ENCODE measurements at regions not wholly inside any gene's neighbourhood (a gene's known extent, or its start where the extent isn't known, plus 50 kb on each side); places are given as distances from the start of the nearest gene placed in this dataset.

- ATAC-seq, result no peak
- TF ChIP-seq ZFP30 (CRISPR knock-in tag; IDR thresholded peaks at IDR 0.05) (no peak), ISL1 (CRISPR knock-in tag; IDR thresholded peaks at IDR 0.05) (no peak), TCF4 (CRISPR knock-in tag; IDR thresholded peaks at IDR 0.05; ENCODE audit: borderline replicate concordance) (no peak), SNAI2 (CRISPR knock-in tag; IDR thresholded peaks at IDR 0.05) (no peak), ZNF70 (CRISPR knock-in tag; IDR thresholded peaks at IDR 0.05) (no peak), PATZ1 (CRISPR knock-in tag; IDR thresholded peaks at IDR 0.05; ENCODE audit: borderline replicate concordance) (no peak), CSDC2 (CRISPR knock-in tag; IDR thresholded peaks at IDR 0.05) (no peak), ZFP3 (CRISPR knock-in tag; IDR thresholded peaks at IDR 0.05) (no peak), TSHZ2 (CRISPR knock-in tag; IDR thresholded peaks at IDR 0.05) (no peak), ARNTL (CRISPR knock-in tag; IDR thresholded peaks at IDR 0.05; ENCODE audit: borderline replicate concordance, low read depth) (no peak), ZNF565 (CRISPR knock-in tag; conservative IDR thresholded peaks at IDR 0.05; ENCODE audit: low read depth) (no peak), CREB5 (CRISPR knock-in tag; IDR thresholded peaks at IDR 0.05; ENCODE audit: low read depth) (no peak), ZC3H10 (CRISPR knock-in tag; IDR thresholded peaks at IDR 0.05) (no peak), GLIS3 (CRISPR knock-in tag; IDR thresholded peaks at IDR 0.05) (no peak), CSRNP3 (CRISPR knock-in tag; IDR thresholded peaks at IDR 0.05) (no peak), POU6F1 (CRISPR knock-in tag; IDR thresholded peaks at IDR 0.05; ENCODE audit: borderline replicate concordance, low read depth) (no peak), OSR1 (CRISPR knock-in tag; IDR thresholded peaks at IDR 0.05) (no peak), BACH2 (CRISPR knock-in tag; IDR thresholded peaks at IDR 0.05; ENCODE audit: borderline replicate concordance) (no peak), PPARA (CRISPR knock-in tag; IDR thresholded peaks at IDR 0.05; ENCODE audit: borderline replicate concordance) (no peak)
Measured at GRCh38 chr20:60115451-60115850, 157.2 kb downstream of the CDH26 start.

GRCh38 chr20:60116128-60116909 lies 158.1 kb downstream of the CDH26 start:
- ATAC-seq, result no peak
- TF ChIP-seq ZNF70 (CRISPR knock-in tag; IDR thresholded peaks at IDR 0.05) (no peak), TSHZ2 (CRISPR knock-in tag; IDR thresholded peaks at IDR 0.05) (no peak), RARB (CRISPR knock-in tag; IDR thresholded peaks at IDR 0.05) (no peak), ZFP30 (CRISPR knock-in tag; IDR thresholded peaks at IDR 0.05) (no peak), GLIS3 (CRISPR knock-in tag; IDR thresholded peaks at IDR 0.05) (no peak), CSDC2 (CRISPR knock-in tag; IDR thresholded peaks at IDR 0.05) (no peak), CREB5 (CRISPR knock-in tag; IDR thresholded peaks at IDR 0.05; ENCODE audit: low read depth) (no peak), ZFP3 (CRISPR knock-in tag; IDR thresholded peaks at IDR 0.05) (no peak), ARNTL (CRISPR knock-in tag; IDR thresholded peaks at IDR 0.05; ENCODE audit: borderline replicate concordance, low read depth) (no peak), CSRNP3 (CRISPR knock-in tag; IDR thresholded peaks at IDR 0.05) (no peak), PATZ1 (CRISPR knock-in tag; IDR thresholded peaks at IDR 0.05; ENCODE audit: borderline replicate concordance) (no peak), ZC3H10 (CRISPR knock-in tag; IDR thresholded peaks at IDR 0.05) (no peak)
